NOMO-1 treated with DMSO at 0.1 percent for 48 hours (cell line): ENCODE measurements at regions not wholly inside any gene's neighbourhood (a gene's known extent, or its start where the extent isn't known, plus 50 kb on each side); places are given as distances from the start of the nearest gene placed in this dataset.

ENCODE experiments used
- DNase-seq: peaks from one replicate; lab custom pipeline; 2025; ENCODE audit not compliant: unreplicated experiment; lab: John Stamatoyannopoulos, UW

- peak; percentile 13 for DNase-seq
Observed at GRCh38 chr4:151604238-151604637, 156.6 kb downstream of the GATB start.

GRCh38 chr4:151605215-151605614, 155.6 kb downstream of the GATB start:
- DNase-seq: no peak

GRCh38 chr4:151606061-151606460, 154.7 kb downstream of the GATB start:
- DNase-seq: no peak

- DNase-seq: no peak
Observed at GRCh38 chr4:151610229-151610628, 150.6 kb downstream of the GATB start.

- no peak for DNase-seq
Observed at GRCh38 chr4:151611960-151612359, 148.8 kb downstream of the GATB start.

- no peak for DNase-seq
Observed at GRCh38 chr4:151613290-151613689, 147.5 kb downstream of the GATB start.

- no peak for DNase-seq
Observed at GRCh38 chr4:151614561-151614960, 146.2 kb downstream of the GATB start.

GRCh38 chr4:151618858-151619257, 141.9 kb downstream of the GATB start:
- no peak for DNase-seq

GRCh38 chr4:151620066-151620465, 140.7 kb downstream of the GATB start:
- DNase-seq: no peak
